Fibroblast of skin of left biceps (primary cell): ENCODE measurements at regions not wholly inside any gene's neighbourhood (a gene's known extent, or its start where the extent isn't known, plus 50 kb on each side); places are given as distances from the start of the nearest gene placed in this dataset.

Source experiments
- DNase-seq, 2 experiments: peaks; one replicate each; pipeline ENCODE4 v3.0.0-alpha.2; 2013; ENCODE audit warnings: low read depth in 2 of 2

DNA sequence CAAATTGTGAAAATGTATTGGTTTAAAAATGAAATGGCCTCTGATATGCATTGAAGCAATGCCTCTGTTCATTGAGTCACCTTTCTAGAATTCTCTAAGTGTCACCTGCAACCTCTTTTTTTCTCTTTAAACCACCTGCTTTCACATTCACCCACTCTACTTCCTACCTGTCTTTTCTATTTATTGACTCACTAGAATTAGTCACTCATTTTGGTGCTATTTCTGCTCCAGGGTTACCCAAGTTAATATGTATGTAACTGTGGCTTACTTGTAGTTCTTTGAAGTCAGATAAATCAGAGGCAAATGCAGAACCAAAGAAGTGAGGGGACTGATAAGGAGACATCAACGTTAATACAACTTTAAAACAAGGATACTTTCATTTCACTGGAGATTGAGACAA is 674.7 kb downstream of the CCSER2 start:
- DNase-seq: no peak

- no peak for DNase-seq
These were observed 680.2 kb downstream of the CCSER2 start for GRCh38 chr10:85008488-85009184.

GRCh38 chr10:85012305-85012704 is 683.9 kb downstream of the CCSER2 start:
- DNase-seq: no peak

DNA sequence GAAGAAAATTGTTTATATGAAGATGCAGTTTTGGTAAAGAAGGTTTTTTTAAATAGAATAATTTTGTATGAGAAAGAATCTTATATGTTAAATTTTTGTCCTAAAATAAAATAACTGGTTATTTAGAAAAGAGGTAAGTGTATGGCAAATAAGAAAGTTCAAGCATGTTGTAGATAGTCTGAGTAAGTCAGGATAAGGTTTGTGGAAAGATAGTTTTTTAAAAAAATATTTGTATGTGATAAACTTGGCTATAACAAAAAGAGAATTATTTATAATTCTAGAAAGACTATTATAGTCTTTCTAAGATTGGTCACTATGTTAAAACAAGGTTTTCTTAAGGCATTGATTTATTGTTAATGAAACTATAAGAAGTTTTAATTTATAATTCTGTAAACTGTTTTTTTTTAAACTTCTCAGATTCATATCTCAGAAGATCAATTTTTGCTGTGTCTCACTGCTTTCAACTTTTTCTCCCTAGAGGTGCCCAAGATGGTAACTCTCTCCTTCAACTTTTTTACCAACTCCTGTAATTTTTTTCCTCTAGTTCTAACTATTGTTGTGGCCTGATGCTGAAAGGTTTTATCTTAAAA is 698.6 kb downstream of the CCSER2 start:
- DNase-seq: no peak

DNA sequence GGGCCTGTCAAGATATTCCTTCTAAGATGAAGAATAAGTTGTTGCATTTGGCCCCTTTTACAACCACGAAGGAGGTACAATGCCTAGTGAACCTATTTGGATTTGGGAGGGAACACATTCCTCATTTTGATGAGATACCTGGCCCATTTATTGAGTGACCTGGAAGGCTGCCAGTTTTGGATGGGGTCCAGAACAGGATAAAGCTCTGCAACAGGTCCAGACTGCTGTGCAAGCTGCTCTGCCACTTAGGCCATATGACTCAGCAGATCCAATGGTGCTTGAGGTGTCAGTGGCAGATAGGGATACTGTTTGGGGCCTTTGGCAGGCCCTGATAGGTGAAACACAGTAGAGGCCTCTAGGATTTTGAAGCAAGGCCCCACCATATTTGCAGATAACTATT is 704.6 kb downstream of the CCSER2 start:
- no peak for DNase-seq

DNA sequence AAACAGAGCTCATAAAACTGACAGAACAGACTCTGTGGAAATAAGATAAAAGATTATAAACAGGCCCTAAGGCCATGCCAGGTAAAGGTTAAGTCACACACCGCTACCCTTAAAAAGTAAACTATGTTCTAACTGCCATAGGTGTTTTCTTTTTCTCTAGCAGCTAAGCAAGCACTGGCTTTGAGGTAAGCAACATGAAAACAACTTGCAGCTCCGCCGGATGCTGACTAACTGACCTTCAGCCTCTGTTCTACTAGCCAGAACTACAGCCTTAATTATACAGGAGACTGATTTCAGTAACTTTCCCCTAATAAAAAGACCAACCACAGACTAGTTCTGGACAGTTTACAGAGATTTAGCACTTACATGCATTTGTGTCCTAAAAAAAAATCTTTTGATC is 708.3 kb downstream of the CCSER2 start:
- no peak for DNase-seq

DNA sequence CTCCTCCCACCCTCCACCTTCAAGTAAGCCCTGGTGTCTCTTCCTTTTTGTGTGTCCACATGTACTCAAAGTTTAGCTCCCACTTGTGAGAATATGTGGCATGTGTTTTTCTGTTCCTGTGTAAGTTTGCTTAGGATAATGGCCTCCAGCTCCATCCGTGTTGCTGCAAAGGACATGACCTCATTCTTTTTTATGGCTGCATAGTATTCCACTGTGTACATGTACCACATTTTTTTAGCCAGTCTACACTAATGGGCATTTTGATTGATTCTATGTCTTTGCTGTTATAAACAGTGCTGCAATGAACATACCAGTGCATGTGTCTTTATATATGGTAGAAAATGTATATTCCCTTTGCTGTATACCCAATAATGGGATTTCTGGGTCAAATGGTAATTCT is 710.9 kb downstream of the CCSER2 start:
- DNase-seq: no peak

- DNase-seq: no peak
These were observed 714.8 kb downstream of the CCSER2 start for GRCh38 chr10:85043207-85043606.

- no peak for DNase-seq
These were observed 716.7 kb downstream of the CCSER2 start for GRCh38 chr10:85045046-85045445.

DNA sequence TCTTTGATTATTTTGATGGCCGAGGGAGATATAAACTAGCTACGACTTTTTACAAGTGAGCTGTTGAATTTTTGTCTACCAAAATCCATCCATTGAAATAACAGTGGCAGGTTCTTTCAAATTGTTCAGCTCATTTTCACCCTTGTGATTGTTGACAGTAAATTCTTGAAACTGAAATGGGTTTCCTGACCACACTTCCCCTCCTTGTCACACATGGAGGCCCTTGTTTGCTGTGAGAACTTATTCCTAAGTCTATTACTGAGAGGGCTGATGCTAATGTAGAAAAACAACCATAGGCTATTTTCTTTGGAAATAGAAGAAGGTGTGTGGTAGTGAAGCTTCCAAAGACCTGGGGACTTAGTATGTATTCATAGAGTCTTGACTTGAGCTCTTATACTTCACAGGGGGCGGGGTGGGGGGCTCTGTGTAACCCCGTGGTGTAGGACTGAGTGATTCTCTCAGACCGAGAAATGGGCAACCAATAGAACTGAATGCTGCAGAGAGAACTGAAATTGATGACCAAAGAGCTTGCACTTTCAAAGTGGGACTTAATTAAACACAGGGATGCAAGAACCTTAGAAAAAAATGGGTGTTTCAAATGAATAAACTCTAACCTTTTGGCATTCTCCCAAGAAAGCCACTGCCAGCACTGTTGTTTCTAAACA is 718.9 kb downstream of the CCSER2 start:
- no peak for DNase-seq

GRCh38 chr10:85047979-85048378 is 719.6 kb downstream of the CCSER2 start:
- DNase-seq: no peak

DNA sequence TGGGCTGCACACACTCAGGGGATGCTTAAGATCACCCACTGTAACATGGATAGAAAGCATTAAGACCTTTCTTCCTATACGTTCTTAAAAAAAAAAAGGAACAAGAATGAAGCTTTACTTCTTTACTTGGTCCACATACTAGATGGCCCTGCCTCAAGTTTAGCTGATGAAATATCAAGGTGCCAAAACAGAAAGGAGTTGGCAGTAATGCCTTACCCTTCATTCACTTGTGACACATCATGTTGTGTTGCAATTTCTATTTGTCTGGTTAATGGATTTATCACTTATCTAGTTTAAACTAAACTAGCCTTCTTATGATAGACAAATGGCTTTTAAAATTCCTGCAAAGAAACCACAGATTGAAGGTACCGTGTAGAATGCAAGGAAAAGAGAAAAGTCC is 720.3 kb downstream of the CCSER2 start:
- DNase-seq: no peak

DNA sequence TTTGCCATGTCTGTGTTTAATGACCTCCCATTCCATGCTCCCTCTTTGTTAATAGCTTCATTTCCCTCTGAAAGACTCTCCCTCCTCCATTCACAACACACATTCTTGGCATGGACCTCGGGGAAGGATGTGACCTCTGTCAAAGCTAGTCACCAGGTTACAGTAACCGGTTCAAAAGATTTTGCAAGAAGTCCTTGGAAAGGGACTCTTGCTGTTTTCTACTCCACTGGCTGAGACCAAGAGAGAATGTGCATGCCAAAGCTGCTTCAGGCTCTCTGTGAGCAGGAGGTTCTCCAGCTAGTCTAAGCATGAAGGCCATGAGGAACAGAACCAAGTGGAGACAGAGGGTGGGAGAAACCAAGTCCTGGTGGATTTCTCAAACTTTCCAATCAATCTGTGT is 732.6 kb downstream of the CCSER2 start:
- no peak for DNase-seq

- DNase-seq: no peak
These were observed 733.0 kb downstream of the CCSER2 start for GRCh38 chr10:85061401-85061800.

- no peak for DNase-seq
These were observed 739.6 kb downstream of the CCSER2 start for GRCh38 chr10:85067955-85068354.

GRCh38 chr10:85080934-85081333 is 752.5 kb downstream of the CCSER2 start:
- no peak for DNase-seq

DNA sequence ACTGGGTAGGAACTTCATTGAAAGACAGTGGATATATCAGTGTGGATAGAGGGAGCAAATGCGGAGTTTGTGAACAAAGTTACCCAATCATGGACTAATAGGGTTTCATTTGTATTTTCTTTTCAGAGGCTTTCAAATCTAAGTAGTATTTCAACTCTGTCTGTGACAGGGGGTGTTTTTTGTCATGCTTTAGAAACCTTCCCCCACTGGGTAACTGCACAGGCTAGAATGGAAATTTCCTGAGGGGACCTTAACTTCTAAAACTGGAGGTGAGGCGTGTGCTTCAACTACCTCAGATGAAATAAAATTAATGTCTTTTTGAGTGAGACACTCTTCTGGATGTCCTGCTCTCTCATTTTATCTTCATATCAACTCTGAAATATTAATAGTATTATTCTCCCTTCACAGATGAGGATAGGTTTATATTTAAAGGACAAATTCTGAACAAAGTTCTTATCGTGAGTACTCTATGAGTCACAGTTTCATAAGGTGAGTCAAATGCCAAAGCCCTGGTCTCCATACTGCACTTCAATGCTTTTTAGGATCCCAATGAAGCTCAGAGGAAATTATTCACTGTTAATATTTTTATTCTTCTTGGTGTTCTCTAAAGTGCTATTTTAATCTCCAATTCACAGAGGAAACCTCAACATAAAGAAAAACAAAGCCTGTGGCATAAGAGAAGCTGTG is 770.6 kb downstream of the CCSER2 start:
- DNase-seq: no peak

- DNase-seq: no peak
These were observed 772.1 kb downstream of the CCSER2 start for GRCh38 chr10:85100495-85100894.

DNA sequence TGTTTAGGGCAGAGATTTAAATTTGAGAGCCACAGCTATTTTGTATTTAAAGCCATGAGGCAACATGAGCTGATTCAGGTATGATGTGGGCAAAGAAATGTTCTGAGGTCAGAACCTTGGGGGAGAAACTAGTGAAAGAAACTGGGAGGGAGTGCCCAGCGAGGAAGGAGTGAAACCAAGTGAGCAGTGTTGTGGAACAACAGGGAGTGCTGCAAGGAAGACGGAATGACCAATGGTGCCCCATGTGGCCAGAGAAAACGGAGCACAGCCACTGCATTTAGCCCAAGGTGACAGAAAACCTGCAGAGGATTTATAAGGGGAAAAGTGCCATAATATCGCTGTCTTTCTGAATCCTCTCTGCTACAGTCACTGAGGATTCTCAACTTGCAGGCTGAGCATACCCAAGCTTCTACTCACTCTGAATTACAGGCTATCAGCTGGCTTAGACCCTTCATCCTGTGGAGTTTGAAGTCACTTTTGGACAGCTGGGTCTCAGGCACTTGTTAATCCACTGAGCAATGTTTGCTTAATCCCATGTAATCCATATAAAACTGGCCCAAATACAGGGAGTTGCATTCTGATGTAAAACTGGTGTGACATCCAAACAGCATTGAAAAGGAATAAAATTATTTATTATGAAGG is 777.3 kb downstream of the CCSER2 start:
- DNase-seq: no peak

- DNase-seq: no peak
These were observed 782.9 kb downstream of the CCSER2 start for GRCh38 chr10:85111271-85111670.

GRCh38 chr10:85124603-85125051 is 796.2 kb downstream of the CCSER2 start:
- no peak for DNase-seq

GRCh38 chr10:85137253-85137652 is 808.9 kb downstream of the CCSER2 start:
- DNase-seq: no peak
